Activated CD8-positive, alpha-beta memory T cell treated with anti-CD3 and anti-CD28 coated beads for 24 hours (primary cell): ENCODE measurements at regions not wholly inside any gene's neighbourhood (a gene's known extent, or its start where the extent isn't known, plus 50 kb on each side); places are given as distances from the start of the nearest gene placed in this dataset.

Experiments
- DNase-seq: peaks from one replicate; pipeline ENCODE4 v3.0.0-alpha.2; 2020

DNA sequence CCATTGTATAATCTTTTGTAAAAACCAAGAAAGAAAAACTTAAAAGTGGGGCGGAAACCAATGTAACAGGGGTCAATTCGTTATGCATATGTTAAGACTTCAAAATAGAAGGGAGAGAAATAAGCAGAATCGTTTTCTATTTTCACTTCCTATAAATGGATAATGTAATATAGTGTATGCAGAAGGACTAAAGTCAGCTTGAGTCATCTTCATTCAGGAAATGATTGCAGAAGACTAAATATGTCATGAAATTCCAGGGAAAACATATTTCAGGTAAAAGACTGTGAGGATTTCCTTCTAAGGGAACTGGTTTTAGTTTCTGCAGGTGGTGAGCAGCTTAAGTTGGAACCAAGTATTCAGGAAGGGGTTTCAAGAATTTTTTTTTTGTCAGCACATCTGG is 753.3 kb downstream of the IRX1 start:
- DNase-seq, result no peak

DNA sequence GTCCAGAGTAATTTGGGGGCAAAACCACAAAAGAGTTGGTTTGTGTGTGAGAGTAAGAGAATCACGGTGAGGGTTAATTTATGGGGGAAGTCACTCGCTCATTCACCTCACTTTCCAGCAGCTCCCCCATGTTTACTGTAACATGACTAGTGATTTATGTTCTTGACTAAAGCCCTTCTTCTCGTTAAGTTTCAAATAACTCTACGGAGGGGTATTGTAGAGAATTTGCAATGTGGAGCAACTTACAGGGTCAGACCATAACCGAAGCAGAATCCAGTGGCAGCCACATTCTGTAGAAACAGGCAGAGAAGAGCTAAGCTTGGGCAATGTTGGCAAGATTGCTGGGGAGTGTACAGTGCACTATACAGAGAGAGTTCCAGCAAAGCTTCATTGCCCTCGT is 760.6 kb downstream of the IRX1 start:
- no peak for DNase-seq

DNA sequence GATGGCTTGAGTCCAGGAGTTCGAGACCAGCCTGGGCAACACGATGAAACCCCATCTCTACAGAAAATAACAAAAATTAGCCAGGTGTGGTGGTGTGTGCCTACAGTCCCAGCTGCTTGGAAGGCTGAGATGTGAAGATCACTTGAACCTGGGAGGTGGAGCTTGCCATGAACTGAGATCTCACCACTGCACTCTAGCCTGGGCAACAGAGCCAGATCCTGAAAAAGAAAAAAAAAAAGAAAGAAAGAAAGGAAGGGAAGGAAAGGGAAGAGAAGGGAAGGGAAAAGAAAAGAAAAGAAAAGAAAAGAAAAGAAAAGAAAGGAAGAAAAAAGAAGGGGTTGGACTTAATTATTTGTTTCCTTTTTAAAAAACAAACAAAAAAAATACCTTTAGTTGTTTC is 764.2 kb downstream of the IRX1 start:
- DNase-seq, result no peak

DNA sequence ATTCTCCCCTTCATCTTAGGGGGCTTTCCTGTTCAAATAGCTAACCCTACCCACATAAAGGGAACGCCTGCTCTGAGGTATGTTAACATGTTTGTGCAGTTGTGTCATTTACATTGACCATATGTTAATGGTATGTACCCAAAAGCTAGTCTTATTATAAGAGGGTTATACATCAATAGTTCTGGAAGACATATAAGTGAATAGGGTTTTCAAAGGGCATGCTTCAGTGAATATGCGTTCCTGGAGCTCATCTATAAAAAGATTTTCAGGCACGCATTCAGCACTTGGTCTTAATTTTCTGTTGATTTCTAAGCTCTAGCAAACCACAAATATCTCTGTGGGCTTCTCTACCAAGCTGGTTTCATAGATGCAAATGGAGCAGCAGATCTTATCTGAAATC is 766.1 kb downstream of the IRX1 start:
- DNase-seq, result no peak

DNA sequence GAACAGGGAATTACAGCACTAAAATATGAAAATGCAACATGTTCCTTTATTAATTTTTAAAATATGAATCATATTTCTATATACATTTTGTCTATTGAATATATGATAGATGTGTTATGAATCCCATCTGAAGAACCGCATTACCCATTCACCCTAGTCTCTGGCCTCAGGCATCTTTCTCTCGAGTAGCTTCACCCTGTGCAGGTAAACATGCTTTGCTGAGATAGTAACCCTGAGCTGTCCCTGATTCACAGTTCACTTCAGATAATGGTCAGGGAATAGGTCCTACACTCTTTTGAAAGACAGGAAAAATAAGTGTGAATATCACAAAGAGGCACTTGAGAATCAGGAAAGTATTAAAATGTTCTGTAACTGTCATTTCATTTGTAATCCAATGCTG is 766.8 kb downstream of the IRX1 start:
- DNase-seq, result no peak

DNA sequence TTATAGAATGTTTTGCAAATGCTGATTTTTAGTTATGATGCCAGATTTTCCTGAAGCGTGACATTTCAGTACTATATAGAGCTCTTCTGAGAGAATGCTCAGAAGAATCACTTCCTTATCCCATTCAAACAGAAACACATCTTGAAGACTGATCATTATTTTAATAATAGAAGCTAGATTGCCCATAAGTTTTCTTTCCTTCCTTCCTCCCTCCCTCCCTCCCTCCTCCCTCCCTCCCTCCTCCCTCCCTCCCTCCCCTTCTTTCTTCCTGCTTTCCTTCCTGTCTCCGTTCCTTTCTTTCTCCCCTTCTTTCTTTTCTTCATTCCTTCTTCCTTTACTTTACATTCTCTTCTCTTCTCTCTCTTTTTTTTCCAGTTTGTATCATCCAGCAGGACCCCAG is 767.4 kb downstream of the IRX1 start:
- no peak for DNase-seq

DNA sequence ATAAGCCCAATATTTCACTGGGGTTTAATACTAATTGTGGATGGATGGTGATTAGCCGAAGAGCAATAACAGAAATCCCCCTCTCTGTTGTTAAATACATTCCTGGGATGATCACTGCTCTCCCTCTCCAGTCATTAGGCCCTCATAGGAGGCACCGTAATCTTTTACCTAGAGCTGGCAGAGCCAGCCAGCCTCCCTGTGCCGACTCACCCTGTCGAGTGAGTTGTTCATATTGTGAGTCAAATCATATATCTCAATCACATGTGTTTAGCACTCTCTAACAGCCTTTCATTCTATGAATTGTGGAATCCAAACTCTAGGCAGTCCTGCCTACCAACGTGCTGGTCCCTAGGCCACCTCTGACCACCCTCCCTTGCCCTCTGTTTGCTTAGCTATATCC is 771.0 kb downstream of the IRX1 start:
- DNase-seq, result no peak

DNA sequence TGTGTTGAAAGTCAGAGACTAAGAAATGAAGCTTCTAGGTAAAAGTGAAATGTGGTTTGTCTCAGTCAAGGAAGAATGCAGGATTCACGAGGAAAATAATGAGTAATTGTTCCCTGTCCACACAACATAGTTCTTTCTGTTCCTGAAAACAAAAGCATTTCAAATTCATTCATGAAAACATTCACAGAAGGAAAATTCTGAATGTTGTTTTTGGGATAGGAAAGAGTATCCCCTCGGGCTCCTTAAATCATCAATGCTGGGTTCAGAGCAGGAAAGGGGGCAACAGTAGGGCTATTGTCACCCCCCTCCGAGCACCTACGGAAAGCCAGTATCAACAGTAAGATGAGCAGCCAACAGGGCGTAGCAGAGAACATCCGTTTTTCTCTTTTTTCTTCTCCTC is 769.9 kb upstream of the ADAMTS16 start:
- DNase-seq, result no peak

DNA sequence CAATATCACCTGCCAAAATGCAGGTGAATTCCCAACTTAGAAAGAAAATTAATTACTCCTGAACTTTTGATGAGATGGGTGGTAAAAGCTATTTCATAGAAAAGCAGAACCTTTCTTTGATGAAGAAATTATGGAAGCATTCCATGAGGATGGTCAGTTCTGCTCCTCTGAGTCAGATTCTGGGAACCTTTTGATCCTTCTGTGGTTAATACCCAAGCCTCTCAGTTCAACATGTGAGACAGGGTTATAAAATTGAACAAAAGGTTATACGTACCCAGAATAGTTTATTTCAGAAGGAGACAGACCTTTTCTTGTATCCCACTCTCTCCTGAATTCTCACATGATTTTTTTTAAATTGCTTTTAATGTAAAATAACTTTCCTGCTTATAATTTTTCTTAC is 767.6 kb upstream of the ADAMTS16 start:
- no peak for DNase-seq

DNA sequence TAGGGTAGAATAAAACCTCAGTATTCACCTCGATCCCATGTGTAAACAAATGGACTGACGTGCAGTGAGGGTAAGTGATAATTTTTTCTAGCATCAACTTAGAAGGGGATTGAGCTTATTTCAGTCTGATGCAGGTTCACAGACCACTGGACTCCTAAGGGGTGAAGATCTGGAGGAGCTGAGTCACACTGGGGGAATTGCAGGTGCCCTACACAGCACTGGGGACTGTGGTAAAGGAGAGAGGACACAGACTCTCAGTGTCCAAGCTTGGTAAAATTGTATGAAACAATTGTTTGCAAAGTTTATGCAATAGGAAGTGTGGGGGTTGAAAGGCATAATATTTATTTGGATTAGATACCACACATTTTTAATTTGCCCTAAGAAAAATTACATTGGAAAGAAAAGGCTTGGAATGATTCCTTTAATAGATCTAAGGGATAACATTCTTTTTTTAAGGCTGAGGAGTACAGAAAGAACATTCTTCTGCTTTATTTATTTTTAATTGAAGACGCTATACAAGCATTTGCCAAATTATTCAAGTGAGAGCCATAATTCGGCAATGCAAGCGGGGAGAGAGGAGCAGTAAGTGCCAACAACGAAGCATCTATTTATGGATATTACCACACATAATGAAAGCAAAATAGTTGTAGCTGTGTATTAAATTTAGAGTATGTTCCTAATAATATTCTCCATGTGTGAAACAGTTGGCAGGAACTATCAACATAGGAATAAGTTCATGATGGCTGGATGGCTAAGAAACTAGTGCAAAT is 766.9 kb upstream of the ADAMTS16 start:
- DNase-seq, result no peak

DNA sequence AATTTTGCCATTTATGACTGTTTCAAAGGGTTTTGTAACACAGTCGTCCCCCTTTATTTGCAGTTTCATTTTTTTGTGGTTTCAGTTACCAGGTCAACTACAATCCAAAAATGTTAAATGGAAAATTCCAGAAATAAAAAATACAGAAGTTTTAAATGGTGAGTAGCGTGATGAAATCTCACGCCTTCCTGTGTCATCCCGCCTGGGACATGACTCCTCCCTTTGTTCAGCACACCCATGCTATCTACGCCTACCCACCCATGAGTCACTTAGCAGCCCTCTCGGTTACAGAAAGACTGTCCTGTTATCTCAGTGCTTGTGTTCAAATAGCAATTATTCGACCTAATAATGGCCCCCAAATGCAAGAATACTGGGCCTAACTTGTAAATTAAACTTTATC is 765.3 kb upstream of the ADAMTS16 start:
- DNase-seq, result no peak

DNA sequence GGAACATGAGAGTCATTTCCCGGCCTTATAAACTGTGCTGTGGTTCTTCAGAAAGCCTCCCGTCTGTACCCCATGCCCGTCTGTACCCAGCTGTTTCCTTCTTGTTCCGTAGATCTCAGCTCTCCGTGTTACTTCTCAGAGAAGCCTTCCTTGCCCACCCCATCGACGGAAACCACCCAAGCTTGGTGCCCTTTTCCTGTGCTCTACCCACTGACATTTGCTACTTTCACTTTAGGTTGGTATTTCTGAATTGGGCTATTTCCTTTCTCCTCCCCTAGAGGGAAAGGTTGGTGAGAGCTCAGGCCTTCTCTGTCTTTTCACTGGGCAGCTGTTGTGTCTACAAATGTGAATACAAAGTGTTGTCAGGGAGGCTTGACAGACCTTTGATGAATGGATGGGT is 764.5 kb upstream of the ADAMTS16 start:
- no peak for DNase-seq

DNA sequence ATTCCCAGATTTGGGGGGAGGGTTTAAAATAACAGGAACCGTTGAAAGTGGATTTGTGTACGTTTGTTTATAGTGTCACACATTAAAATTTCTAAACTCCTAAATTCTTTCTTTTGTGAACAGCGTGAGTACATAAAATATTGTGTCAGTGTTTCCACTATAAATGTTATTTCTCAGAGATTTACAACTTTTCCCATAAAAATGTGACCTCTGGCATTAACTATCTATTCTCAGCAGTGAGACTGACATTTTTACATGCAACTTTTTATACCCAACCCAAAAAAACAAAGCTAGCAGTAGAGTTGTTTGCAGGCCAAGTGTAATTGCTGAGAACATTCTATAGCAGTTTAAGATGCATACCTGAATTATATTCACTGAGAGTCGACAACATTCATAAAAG is 757.0 kb upstream of the ADAMTS16 start:
- DNase-seq, result no peak

DNA sequence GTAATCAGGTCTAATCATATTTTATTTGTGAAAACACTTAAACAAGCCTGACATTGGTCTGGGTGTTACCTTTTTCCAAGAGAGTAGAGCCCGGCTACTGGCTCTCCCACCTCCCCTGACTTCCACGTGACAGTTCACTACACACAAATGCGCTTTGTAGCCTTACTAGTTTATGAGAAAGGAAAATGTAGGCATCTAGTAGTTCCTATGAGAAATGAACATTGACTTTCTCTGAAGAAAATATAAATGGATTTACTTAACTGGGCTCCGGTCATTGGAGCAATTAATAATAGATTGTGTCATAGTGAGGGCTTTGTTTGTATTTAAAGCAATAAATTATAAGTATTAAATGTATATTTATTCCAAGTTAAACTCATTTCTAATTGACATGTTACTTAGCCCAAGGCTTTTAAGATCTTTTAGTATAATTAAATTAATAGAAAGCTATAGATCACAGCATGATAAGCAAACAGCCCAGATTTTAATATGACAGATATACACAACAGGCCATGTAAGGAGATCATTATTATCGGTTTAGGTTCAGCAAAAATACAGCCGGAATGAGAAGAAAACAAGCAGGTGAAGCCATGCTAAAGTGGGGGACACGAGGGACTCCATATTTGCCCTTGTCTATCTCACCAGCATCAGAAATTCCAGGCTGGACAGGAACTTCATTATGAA is 756.5 kb upstream of the ADAMTS16 start:
- DNase-seq, result no peak

DNA sequence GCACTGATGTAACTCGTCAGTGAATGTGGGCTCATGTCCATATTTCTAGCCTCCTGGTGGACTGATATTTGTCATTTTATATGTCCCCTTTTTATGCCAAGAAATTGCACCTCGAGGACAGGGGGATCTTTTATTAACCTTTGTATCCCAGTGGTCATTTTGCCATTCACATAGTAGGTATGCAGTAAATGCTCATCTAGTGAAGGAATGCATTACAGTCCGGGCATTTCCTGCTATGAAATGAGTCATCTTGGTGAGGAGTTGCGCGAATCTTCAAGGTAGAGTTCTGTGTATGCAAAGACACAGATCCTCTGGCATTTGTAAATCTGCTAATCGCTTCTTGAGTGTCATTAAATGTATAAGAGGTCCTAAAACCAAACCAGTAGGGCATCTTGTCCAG is 755.5 kb upstream of the ADAMTS16 start:
- DNase-seq, result no peak

DNA sequence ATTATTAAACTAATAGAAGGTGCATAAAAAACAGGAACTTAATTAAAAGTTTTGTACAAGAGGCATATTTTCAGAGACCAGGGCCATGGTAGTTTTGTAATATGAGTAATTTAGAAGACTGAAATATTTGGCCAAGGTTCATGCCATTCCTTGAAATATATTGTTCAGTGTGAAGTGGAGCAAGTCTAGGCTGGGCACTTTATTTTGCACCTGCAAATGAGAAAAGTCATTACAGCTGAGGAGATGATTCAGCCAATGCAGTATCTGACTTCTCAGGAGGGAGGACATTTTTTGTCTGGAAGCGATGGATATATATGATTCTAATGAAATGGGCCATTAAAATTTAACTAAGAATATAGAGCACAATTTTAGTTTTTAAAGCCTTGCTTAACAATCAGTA is 754.0 kb upstream of the ADAMTS16 start:
- no peak for DNase-seq

DNA sequence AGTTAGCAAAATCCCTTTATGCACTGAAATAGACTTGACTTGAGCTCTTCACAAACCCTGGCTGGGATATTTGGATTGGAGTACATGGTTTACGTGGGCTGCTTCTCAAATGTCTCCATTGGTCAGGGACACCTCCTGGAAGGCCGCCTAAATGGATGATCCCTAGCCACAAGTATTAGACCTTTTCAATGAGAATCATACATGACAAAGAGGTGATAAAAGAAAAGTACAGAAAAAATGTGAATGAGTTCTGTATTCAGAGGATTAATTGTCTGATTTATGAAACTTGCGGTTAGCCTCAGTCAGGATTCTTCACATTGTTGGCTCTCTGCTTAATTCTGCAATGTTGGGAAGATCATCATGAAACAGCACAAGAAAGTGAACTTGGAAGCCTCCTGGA is 752.8 kb upstream of the ADAMTS16 start:
- DNase-seq, result no peak

DNA sequence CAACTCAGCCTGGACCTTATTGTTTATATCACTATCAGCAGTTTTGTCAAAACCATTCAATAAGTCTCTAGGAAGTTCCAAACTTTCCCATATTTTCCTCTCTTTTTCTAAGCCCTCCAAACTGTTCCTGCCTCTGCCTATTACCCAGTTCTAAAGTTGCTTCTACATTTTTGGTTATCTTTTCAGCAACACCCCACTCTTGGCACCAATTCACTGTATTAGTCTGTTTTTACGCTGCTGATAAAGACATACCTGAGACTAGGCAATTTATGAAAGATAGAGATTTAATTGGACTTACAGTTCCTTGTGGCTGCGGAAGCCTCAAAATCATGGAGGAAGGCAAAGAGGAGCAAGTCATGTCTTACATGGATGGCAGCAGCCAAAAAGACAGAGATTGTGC is 744.4 kb upstream of the ADAMTS16 start:
- DNase-seq, result no peak

DNA sequence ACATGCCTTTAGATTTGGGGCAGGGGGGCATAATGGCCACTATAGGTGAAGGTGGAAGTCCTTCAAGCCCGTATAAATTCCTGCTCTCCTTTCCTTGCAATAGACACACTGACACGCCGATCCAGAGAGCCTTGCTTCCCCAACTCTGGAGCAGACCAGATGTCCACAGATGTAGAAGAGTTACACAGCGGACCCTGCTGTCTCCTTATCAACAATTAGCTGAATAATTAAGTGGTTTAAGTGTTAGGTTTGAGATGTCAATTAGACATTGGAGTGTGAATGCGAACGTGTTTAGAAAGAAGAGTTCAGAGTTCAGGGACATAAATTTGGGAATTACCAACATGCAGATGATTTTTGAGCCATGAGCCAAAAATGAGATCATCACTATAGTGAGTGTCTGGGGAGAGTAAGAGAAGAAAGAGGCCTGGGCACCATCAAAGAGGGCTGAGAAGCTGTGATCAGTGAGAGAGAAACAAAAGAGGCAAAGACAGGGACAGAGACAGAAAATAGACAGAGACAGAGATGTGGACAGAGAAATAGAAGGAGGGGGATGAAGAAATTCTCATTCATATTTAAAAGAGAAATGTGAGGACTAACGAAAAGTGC is 734.4 kb upstream of the ADAMTS16 start:
- no peak for DNase-seq

DNA sequence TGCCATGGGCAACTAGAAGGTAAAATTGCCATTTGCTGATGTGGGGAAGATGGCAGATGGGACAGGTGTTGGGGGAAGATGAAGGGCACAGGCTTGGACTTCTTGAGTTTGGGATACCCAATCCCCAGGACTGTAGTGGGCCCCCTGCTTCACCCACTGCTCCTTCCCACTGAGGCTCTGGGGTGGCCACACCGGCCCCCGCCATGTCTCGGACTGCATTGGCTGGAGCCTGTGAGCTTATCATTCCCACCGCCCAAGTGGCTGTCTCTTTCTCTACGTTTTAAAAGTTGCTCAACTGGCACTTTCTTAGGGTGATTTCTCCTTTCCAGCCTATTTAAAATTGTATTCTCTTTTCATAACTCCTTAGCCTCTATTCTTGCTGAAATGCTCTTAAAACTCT is 730.0 kb upstream of the ADAMTS16 start:
- no peak for DNase-seq

DNA sequence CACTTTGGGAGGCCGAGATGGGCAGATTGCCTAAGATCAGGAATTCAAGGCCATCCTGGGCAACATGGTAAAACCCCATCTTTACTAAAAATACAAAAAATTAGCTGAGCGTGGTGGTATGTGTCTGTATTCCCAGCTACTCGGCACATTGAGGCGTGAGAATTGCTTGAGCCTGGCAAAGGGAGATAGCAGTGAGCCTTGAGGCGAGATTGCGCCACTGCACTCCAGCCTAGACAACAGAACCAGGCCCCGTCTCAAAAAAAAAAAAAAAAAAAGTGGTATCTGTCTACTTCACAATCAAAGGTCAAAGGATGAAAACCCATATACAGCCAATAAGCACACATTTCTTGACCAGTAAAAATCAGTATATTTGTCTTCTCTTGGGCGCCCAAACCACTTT is 728.5 kb upstream of the ADAMTS16 start:
- no peak for DNase-seq

DNA sequence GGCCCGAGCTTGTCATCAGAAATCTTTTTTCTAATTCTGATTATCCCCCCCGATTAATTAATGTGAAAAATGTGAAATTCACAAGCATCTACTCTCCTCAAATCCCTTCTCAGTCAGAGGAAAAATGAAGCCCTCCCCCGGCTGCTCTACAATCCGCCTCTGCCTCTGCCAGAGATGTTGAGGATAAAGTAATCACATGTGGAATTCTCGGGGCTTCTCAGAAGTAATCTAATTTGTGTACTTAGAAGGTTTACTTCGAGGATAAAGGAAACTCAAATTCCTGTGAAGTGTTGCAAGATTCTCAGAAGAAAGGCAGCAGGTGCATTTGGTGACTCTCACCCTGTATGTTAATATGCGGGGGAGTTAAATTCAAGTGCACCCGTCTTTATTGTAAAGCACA is 726.1 kb upstream of the ADAMTS16 start:
- DNase-seq, result no peak

DNA sequence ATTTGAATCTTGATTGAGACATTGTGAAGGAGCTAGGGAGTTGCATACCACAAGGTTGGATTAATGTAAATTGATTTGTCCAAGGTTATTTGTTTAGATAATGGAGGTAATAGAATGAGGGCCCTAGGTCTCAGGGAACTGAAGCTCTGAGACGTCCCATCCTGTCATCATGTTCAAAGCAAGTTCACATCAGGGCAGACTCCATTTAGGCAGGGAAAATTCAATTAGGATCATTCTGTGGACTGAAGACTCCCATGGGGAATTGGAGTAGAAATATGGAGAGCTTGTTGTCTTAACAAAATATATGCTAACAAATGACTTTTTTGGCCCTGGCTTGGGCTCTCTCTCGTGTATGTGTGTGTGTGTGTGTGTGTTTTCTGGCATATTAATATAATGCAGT is 722.0 kb upstream of the ADAMTS16 start:
- DNase-seq, result no peak

DNA sequence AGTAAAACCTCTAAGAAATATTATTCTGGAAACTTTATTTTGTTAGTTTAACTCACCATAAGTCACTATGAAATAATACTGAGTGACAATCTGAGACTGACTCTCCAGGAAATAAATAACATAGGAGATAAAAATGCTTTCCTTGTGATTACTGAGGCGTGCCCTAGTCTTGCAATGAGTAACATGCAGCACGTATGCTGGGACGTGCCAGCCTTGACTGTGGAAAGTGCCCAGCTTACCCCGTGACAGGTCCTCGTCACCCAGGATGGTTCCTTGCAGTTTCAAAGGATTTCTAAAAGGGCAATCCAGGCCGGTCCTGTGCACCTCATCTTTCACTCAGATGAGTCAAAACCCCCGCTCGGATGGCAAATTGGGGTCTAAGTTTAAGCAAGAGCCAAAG is 720.8 kb upstream of the ADAMTS16 start:
- no peak for DNase-seq

DNA sequence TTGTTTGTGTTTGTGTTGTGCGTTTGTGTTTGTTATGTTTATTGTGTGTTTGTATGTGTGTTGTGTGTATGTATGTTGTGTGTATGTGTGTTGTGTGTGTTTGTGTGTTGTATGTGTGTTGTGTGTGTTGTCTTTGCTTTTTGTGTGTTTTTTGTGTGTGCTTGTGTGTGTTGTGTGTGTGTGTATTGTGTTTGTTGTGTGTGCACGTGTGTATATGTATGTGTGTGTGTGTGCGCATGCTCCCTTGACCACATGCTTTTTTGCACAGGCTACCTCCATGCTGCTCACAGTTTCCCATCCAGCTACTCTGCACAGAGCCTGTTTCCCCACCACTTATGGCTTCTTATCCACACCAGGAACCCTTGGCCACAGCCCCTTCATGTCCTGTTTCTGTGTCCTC is 720.0 kb upstream of the ADAMTS16 start:
- no peak for DNase-seq
